Epithelial cell of esophagus (primary cell): ENCODE measurements at regions not wholly inside any gene's neighbourhood (a gene's known extent, or its start where the extent isn't known, plus 50 kb on each side); places are given as distances from the start of the nearest gene placed in this dataset.

Experiments used
- DNase-seq: peaks from one replicate; pipeline ENCODE4 v3.0.0; 2010; ENCODE audit warnings: low read depth
- H3K4me3 ChIP-seq: 2 replicates; pipeline ENCODE4 v1.5.1; 2011; ENCODE audit warnings: mild to moderate bottlenecking, low read length, control low read depth
- CTCF ChIP-seq: IDR thresholded peaks from 2 replicates; pipeline ENCODE4 v1.5.1; 2011; ENCODE audit warnings: low read depth, mild to moderate bottlenecking, low read length, control low read depth, inconsistent platforms; ENCODE audit not compliant: insufficient read depth; ENCODE audit errors: missing control alignments

- no peak overlapping the region for H3K4me3 ChIP-seq
- DNase-seq = no peak
- TF ChIP-seq CTCF = no peak
These were observed 435.9 kb upstream of the SGCG start for GRCh38 chr13:22744688-22745452.

- H3K4me3 ChIP-seq = no peak overlapping the region
- TF ChIP-seq CTCF = no peak
- DNase-seq = no peak
These were observed 431.8 kb upstream of the SGCG start for GRCh38 chr13:22748866-22749577.

GRCh38 chr13:22749626-22750025 is 431.2 kb upstream of the SGCG start:
- TF ChIP-seq CTCF = no peak
- no peak for DNase-seq
- H3K4me3 ChIP-seq = no peak overlapping the region

GRCh38 chr13:22757530-22758120 is 423.2 kb upstream of the SGCG start:
- TF ChIP-seq CTCF = peak; percentile 34
- no peak overlapping the region for H3K4me3 ChIP-seq
- DNase-seq = peak; percentile 12

- TF ChIP-seq CTCF = no peak
- no peak for DNase-seq
- no peak overlapping the region for H3K4me3 ChIP-seq
These were observed 422.5 kb upstream of the SGCG start for GRCh38 chr13:22758245-22758644.

- no peak overlapping the region for H3K4me3 ChIP-seq
- no peak for DNase-seq
- TF ChIP-seq CTCF = no peak
These were observed 419.1 kb upstream of the SGCG start for GRCh38 chr13:22761709-22762108.
